Ovary (tissue), 3 donors: ENCODE measurements at regions not wholly inside any gene's neighbourhood (a gene's known extent, or its start where the extent isn't known, plus 50 kb on each side); places are given as distances from the start of the nearest gene placed in this dataset.

Experiments used
- CTCF ChIP-seq, 3 donors: fragments of 450-650 bp in 2 of 3; fragments of 200-600 bp in 1 of 3; IDR thresholded peaks; one replicate each; pipeline versions ENCODE4 v1.5.1 to v1.8.0; 2016 to 2022; ENCODE audit warnings: antibody characterized with exemption in 3 of 3, mild to moderate bottlenecking in 1 of 3
- EP300 ChIP-seq: sonication (generic); formaldehyde crosslinking; IDR thresholded peaks from one replicate; pipeline ENCODE4 v1.6.1; 2017; ENCODE audit warnings: antibody characterized with exemption
- donor health status: DM: no; HTN: no; CAD: no.

GRCh38 chr10:37478381-37478780 is 353.0 kb downstream of the ANKRD30A start:
- TF ChIP-seq EP300, result no peak
- TF ChIP-seq CTCF (IDR thresholded peaks at IDR 0.05), result no peak
